Activated CD4-positive, alpha-beta memory T cell treated with anti-CD3 and anti-CD28 coated beads, Interleukin-2, amount 10 ng/mL, durations not matched to agents 7 days and 5 days (primary cell): ENCODE measurements at regions not wholly inside any gene's neighbourhood (a gene's known extent, or its start where the extent isn't known, plus 50 kb on each side); places are given as distances from the start of the nearest gene placed in this dataset.
"Not testable (repeated sequence)": the region's sequence is repeated elsewhere in the genome, so short reads cannot be mapped to it uniquely, and the experiment has no call there.

Experiments
- CTCF ChIA-PET: fragments of 350-600 bp; sonication (Branson Sonifier 250); formaldehyde crosslinking; loops from one replicate; lab custom pipeline; 2021; ENCODE audit warnings: antibody characterized with exemption, inconsistent platforms; lab: Charles Lee
- POLR2A ChIA-PET: fragments of 350-600 bp; sonication (Branson Sonifier 250); formaldehyde crosslinking; loops from one replicate; lab custom pipeline; 2021; ENCODE audit warnings: antibody characterized with exemption; lab: Charles Lee
- DNase-seq: peaks from one replicate; pipeline ENCODE4 v3.0.0-alpha.2; 2020
- H3K27ac Mint-ChIP-seq: one replicate; pipeline ENCODE4 v1.8.0; 2021; ENCODE audit warnings: mild to moderate bottlenecking, mixed read lengths
- H3K27me3 Mint-ChIP-seq: one replicate; pipeline ENCODE4 v1.8.0; 2021; ENCODE audit warnings: mixed read lengths
- H3K36me3 Mint-ChIP-seq: one replicate; pipeline ENCODE4 v1.8.0; 2021; ENCODE audit warnings: low read depth, mixed read lengths
- H3K4me1 Mint-ChIP-seq: one replicate; pipeline ENCODE4 v1.8.0; 2021; ENCODE audit warnings: mixed read lengths
- H3K4me3 Mint-ChIP-seq: one replicate; pipeline ENCODE4 v1.8.0; 2021; ENCODE audit warnings: mild to moderate bottlenecking, mixed read lengths
- H3K9me3 Mint-ChIP-seq: one replicate; pipeline ENCODE4 v1.8.0; 2021; ENCODE audit warnings: mixed read lengths

- ChIA-PET CTCF (no interaction called here), POLR2A (no interaction called here)
- H3K27me3 Mint-ChIP-seq: no peaks in the 10 kb centered on the region
- H3K4me3 Mint-ChIP-seq: no peak overlapping the region
- DNase-seq: no peak
- no peaks in the 10 kb centered on the region for H3K36me3 Mint-ChIP-seq
- H3K27ac Mint-ChIP-seq: no peak overlapping the region
- no peaks in the 10 kb centered on the region for H3K4me1 Mint-ChIP-seq
- peaks cover 2% of the 10 kb centered on the region for H3K9me3 Mint-ChIP-seq
These were observed 1249.4 kb upstream of the DIAPH2 start for GRCh38 chrX:95435198-95435597.

GRCh38 chrX:95441836-95442235, 1242.8 kb upstream of the DIAPH2 start:
- Mint-ChIP-seq H3K4me1 (no peaks in the 10 kb centered on the region), H3K36me3 (no peaks in the 10 kb centered on the region), H3K27ac (no peak overlapping the region), H3K4me3 (no peak overlapping the region), H3K9me3 (peaks cover 2% of the 10 kb centered on the region), H3K27me3 (no peaks in the 10 kb centered on the region)
- ChIA-PET POLR2A (no interaction called here), CTCF (no interaction called here)
- no peak for DNase-seq

DNA sequence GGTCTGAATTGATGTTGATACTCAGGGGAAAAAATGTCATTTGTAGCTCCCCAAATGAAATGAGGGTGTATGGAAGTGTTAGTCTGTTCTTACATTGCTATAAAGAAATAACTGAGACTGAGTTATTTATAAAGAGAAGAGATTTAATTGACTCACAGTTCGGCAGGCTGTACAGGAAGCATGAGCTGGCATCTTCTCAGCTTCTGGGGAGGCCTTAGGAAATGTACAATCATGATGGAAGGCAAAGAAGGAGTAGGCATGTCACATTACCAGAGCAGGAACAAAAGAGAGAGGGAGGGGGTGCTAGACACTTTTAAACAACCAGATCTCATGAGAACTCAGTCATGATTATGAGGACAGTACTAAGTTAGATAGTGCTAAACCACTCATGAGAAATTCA, 1199.9 kb upstream of the DIAPH2 start:
- ChIA-PET POLR2A (no interaction called here), CTCF (no interaction called here)
- DNase-seq: no peak

GRCh38 chrX:95505721-95506120, 1178.9 kb upstream of the DIAPH2 start:
- no peaks in the 10 kb centered on the region for H3K36me3 Mint-ChIP-seq
- ChIA-PET CTCF (no interaction called here), POLR2A (no interaction called here)
- H3K27me3 Mint-ChIP-seq: no peaks in the 10 kb centered on the region
- no peak for DNase-seq
- no peaks in the 10 kb centered on the region for H3K9me3 Mint-ChIP-seq
- no peaks in the 10 kb centered on the region for H3K4me1 Mint-ChIP-seq
- H3K27ac Mint-ChIP-seq: no peak overlapping the region
- no peak overlapping the region for H3K4me3 Mint-ChIP-seq

More for the DNA sequence above, 1199.9 kb upstream of the DIAPH2 start:
- Mint-ChIP-seq H3K9me3 (no peaks in the 10 kb centered on the region), H3K4me3 (no peak overlapping the region), H3K27ac (no peak overlapping the region), H3K27me3 (no peaks in the 10 kb centered on the region), H3K4me1 (no peaks in the 10 kb centered on the region), H3K36me3 (no peaks in the 10 kb centered on the region)

GRCh38 chrX:95509474-95509873, 1175.2 kb upstream of the DIAPH2 start:
- H3K4me3 Mint-ChIP-seq: no peak overlapping the region
- POLR2A ChIA-PET: no interaction called here
- no peaks in the 10 kb centered on the region for H3K36me3 Mint-ChIP-seq
- no peaks in the 10 kb centered on the region for H3K4me1 Mint-ChIP-seq
- no peak for DNase-seq
- no peaks in the 10 kb centered on the region for H3K9me3 Mint-ChIP-seq
- H3K27ac Mint-ChIP-seq: no peak overlapping the region
- CTCF ChIA-PET: no interaction called here
- H3K27me3 Mint-ChIP-seq: no peaks in the 10 kb centered on the region

GRCh38 chrX:95524018-95524417, 1160.6 kb upstream of the DIAPH2 start:
- H3K36me3 Mint-ChIP-seq, H3K4me1 Mint-ChIP-seq, H3K9me3 Mint-ChIP-seq, POLR2A ChIA-PET, H3K27me3 Mint-ChIP-seq, DNase-seq, H3K27ac Mint-ChIP-seq, CTCF ChIA-PET, H3K4me3 Mint-ChIP-seq: not testable (repeated sequence)

DNA sequence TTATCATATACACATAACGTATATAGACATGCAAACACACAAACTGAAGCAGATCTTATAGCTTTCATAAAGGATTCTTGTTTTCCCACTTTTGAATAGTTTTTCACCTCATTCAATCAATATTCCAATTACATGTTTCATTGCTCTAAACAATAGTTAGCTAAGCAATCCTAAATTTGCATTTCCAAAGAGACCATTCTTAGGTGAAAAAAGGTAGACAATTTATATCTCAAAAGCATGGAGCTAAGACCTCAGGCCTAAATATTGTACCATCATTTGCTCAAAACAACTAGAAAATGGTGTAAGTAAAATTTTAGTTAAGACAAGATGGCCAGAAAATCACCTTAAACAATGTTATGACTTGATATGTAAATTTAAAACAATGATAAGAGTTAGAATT, 1148.5 kb upstream of the DIAPH2 start:
- H3K4me3 Mint-ChIP-seq: no peak overlapping the region
- H3K9me3 Mint-ChIP-seq: no peaks in the 10 kb centered on the region
- no peaks in the 10 kb centered on the region for H3K4me1 Mint-ChIP-seq
- no peaks in the 10 kb centered on the region for H3K27me3 Mint-ChIP-seq
- no peak overlapping the region for H3K27ac Mint-ChIP-seq
- ChIA-PET POLR2A (no interaction called here), CTCF (interaction anchor here (0.5 kb wide), 1 partner anchor 846 kb away, joined by 4 read pairs; no protein-coding TSS in a partner anchor)
- no peak for DNase-seq
- no peaks in the 10 kb centered on the region for H3K36me3 Mint-ChIP-seq

DNA sequence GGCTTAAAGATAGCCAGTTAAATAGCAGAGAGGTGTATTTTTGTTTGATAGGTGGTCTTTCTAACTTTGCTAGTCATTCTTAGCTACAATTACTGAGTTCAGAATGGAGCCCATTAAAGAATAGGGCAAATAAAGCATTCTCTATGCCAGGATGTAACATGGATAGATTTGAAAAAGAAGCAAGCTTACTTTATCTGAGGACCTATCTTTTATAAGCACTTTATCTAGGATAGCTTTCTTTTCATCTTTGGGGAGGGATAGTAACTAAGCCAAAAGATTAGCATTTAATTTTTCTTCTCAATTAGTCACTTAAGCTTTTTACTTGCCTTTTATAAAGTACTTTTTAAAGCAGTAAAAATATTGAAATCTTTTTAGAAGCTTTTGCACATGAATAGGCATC, 1148.0 kb upstream of the DIAPH2 start:
- CTCF ChIA-PET: interaction anchor here (0.5 kb wide), 1 partner anchor 846 kb away, joined by 4 read pairs; no protein-coding TSS in a partner anchor
- Mint-ChIP-seq H3K9me3 (no peaks in the 10 kb centered on the region), H3K36me3 (no peaks in the 10 kb centered on the region), H3K27me3 (no peaks in the 10 kb centered on the region), H3K4me3 (no peak overlapping the region), H3K4me1 (no peaks in the 10 kb centered on the region), H3K27ac (no peak overlapping the region)
- DNase-seq: no peak
- POLR2A ChIA-PET: no interaction called here

DNA sequence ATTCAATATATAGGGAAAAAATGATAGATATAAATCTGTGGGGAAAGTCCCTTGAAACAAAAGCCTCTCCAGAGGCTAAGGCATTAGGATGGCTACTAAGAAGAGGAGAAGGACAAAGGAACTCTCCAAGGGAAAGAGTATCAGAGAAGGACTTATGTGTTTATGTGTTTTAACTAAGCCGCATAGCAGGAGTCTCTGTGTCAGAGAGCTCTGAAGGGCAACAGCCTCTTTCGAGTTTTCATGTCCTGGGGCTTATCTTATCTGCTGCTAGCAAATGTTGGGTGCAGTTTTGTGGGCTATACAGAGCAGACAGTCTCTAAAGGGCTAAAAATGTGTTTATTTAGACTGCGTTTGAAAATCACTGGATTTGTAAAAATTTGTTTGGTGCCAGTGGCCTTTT, 1145.6 kb upstream of the DIAPH2 start:
- Mint-ChIP-seq H3K27me3 (no peaks in the 10 kb centered on the region), H3K36me3 (no peaks in the 10 kb centered on the region), H3K27ac (no peak overlapping the region), H3K4me3 (no peak overlapping the region), H3K9me3 (no peaks in the 10 kb centered on the region), H3K4me1 (no peaks in the 10 kb centered on the region)
- ChIA-PET POLR2A (no interaction called here), CTCF (no interaction called here)
- no peak for DNase-seq

DNA sequence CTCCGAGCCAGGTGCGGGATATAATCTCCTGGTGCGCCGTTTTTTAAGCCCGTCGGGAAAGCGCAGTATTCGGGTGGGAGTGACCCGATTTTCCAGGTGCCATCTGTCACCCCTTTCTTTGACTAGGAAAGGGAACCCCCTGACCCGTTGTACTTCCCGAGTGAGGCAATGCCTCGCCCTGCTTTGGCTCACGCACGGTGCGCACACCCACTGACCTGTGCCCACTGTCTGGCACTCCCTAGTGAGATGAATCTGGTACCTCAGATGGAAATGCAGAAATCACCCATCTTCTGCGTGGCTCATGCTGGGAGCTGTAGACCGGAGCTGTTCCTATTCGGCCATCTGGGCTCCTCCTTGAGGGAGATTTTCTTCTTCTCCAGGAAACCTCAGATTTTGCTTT, 1135.1 kb upstream of the DIAPH2 start:
- H3K36me3 Mint-ChIP-seq, H3K4me1 Mint-ChIP-seq, CTCF ChIA-PET, DNase-seq, H3K9me3 Mint-ChIP-seq, H3K4me3 Mint-ChIP-seq, H3K27me3 Mint-ChIP-seq, POLR2A ChIA-PET, H3K27ac Mint-ChIP-seq: not testable (repeated sequence)

DNA sequence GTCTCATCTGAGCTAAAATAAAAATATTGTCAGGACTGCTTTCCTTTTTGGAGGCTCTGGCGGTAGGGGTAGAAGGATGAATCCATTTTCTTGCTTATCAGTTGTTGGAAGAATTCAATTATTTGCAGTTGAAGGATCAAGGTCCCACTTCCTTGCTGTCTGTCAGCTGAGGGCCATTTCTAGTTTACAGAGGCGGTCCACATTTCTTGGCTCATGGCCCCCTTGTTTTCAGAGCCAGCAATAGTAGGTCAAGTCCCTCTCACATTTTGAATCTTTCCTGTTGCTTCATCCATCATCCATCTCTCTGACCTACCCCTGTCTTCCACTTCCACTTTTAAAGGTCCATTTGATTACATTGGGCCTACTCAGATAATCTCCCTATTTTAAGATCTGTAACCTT, 1099.3 kb upstream of the DIAPH2 start:
- no peaks in the 10 kb centered on the region for H3K27me3 Mint-ChIP-seq
- POLR2A ChIA-PET: no interaction called here
- H3K27ac Mint-ChIP-seq: no peak overlapping the region

GRCh38 chrX:95612350-95612749, 1072.3 kb upstream of the DIAPH2 start:
- H3K36me3 Mint-ChIP-seq: no peaks in the 10 kb centered on the region
- H3K9me3 Mint-ChIP-seq: peaks cover 2% of the 10 kb centered on the region
- no peak overlapping the region for H3K4me3 Mint-ChIP-seq
- no peak for DNase-seq
- no peaks in the 10 kb centered on the region for H3K27me3 Mint-ChIP-seq
- no peak overlapping the region for H3K27ac Mint-ChIP-seq
- no peaks in the 10 kb centered on the region for H3K4me1 Mint-ChIP-seq
- ChIA-PET CTCF (no interaction called here), POLR2A (no interaction called here)

More for the DNA sequence above, 1099.3 kb upstream of the DIAPH2 start:
- no peak overlapping the region for H3K4me3 Mint-ChIP-seq
- CTCF ChIA-PET: no interaction called here
- DNase-seq: no peak
- no peaks in the 10 kb centered on the region for H3K4me1 Mint-ChIP-seq
- H3K36me3 Mint-ChIP-seq: no peaks in the 10 kb centered on the region
- no peaks in the 10 kb centered on the region for H3K9me3 Mint-ChIP-seq

DNA sequence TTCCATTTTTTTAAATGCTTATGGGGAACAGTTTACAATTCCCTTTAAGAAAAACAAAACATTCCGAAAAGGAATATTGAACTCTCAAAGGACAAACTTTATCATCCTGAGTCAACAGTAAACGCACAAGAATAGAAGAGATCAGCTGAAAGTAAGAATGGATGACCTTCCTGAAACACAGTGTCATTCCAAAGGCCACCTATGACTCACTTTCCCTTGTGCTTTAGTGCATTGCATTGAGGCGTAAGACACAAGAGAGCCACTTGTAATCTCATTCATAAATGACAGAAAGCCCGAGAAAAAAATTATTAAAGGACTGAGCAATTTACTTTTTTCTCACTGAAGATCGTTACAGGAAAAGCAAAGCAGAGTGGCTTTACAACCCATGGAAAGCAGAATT, 1062.4 kb upstream of the DIAPH2 start:
- no peak for DNase-seq
- H3K4me3 Mint-ChIP-seq: no peak overlapping the region
- no peak overlapping the region for H3K27ac Mint-ChIP-seq
- CTCF ChIA-PET: no interaction called here
- no peaks in the 10 kb centered on the region for H3K36me3 Mint-ChIP-seq
- peaks cover 2% of the 10 kb centered on the region for H3K9me3 Mint-ChIP-seq
- no peaks in the 10 kb centered on the region for H3K27me3 Mint-ChIP-seq
- POLR2A ChIA-PET: no interaction called here
- no peaks in the 10 kb centered on the region for H3K4me1 Mint-ChIP-seq

DNA sequence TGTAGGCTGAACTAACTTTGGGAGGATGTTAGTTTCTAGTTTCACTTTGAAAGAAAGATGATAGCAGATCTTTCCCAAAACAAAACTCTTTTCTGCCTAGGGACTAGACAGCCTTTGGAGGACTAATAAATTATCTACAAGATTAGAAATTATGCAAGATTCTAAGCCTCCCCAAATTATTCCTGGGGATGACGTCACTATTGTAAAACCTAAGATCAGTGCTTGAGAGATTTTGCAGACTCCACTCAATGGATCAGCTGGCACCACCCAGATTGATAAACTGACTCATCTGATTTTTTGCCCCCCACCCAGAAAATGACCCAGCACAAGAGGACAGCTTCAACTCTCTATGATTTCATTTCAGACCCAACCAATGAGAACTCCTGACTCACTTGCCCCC, 1057.9 kb upstream of the DIAPH2 start:
- no peak overlapping the region for H3K27ac Mint-ChIP-seq
- POLR2A ChIA-PET: no interaction called here
- H3K9me3 Mint-ChIP-seq: peaks cover 2% of the 10 kb centered on the region
- H3K27me3 Mint-ChIP-seq: no peaks in the 10 kb centered on the region
- H3K36me3 Mint-ChIP-seq: no peaks in the 10 kb centered on the region
- DNase-seq: no peak
- no peaks in the 10 kb centered on the region for H3K4me1 Mint-ChIP-seq
- H3K4me3 Mint-ChIP-seq: no peak overlapping the region
- CTCF ChIA-PET: no interaction called here

DNA sequence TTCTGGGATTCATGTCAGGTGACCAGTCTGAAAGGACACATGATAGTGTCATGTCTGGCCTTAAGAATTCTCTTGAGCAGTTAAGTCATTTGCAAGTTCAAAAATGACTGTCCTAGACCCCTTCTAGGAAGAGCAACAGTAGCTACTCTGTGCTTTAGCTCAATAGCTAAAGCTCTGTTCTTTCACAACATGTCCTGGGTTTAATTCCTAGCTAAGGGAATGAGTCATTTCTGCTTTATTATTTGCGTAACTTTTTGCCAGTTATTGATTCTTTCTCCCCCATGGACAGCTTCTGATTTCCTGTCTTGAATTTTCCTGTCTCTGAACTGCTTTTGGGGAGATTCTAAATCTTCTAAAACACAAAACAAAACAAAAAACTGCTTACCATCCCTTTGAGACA, 1055.8 kb upstream of the DIAPH2 start:
- no peaks in the 10 kb centered on the region for H3K4me1 Mint-ChIP-seq
- no peaks in the 10 kb centered on the region for H3K36me3 Mint-ChIP-seq
- DNase-seq: no peak
- CTCF ChIA-PET: no interaction called here
- H3K9me3 Mint-ChIP-seq: peaks cover 2% of the 10 kb centered on the region
- H3K27me3 Mint-ChIP-seq: no peaks in the 10 kb centered on the region
- POLR2A ChIA-PET: no interaction called here
- no peak overlapping the region for H3K4me3 Mint-ChIP-seq
- no peak overlapping the region for H3K27ac Mint-ChIP-seq
